GM12878 (cell line): ENCODE measurements at regions not wholly inside any gene's neighbourhood (a gene's known extent, or its start where the extent isn't known, plus 50 kb on each side); places are given as distances from the start of the nearest gene placed in this dataset.

ENCODE experiments used
- ATAC-seq: fragments of 200-7000 bp; cut with Tn5 transposase; 3 replicates; pipeline ENCODE4 v1.9.1; 2020; ENCODE audit warnings: mild to moderate bottlenecking, moderate library complexity
- BruUV-seq: library from RNA; stranded (reverse); fragments of 400-500 nt; replicated peaks from 2 replicates; lab custom pipeline; 2021; lab: Mats Ljungman, UMichigan
- CTCF ChIA-PET: fragments of 300-600 bp; sonication (Branson Sonifier 250); formaldehyde crosslinking; extraction: SDS; loops from one replicate; lab custom pipeline; 2021; ENCODE audit warnings: inconsistent platforms; lab: Yijun Ruan, JAX
- POLR2A ChIA-PET: fragments of 350-600 bp; formaldehyde crosslinking; extraction: SDS; loops from one replicate; lab custom pipeline; 2021; ENCODE audit warnings: inconsistent platforms; lab: Charles Lee
- RAD21 ChIA-PET: fragments of 300-600 bp; sonication (Branson Sonifier 250); formaldehyde crosslinking; loops from one replicate; lab custom pipeline; 2023; ENCODE audit warnings: antibody characterized with exemption; ENCODE audit not compliant: unreplicated experiment; lab: Charles Lee
- SMC1A ChIA-PET: fragments of 300-600 bp; sonication (Branson Sonifier 250); formaldehyde crosslinking; loops from one replicate; lab custom pipeline; 2023; ENCODE audit not compliant: unreplicated experiment, uncharacterized antibody; lab: Charles Lee
- DNase-seq: peaks from one replicate; pipeline ENCODE4 v3.0.0-alpha.2; 2011; ENCODE audit warnings: low read depth, low spot score
- FAIRE-seq: peaks from 3 replicates; lab custom pipeline; 2011; peaks lifted over from hg19 to GRCh38; lab: Jason Lieb, UNC
- H2AFZ ChIP-seq: 2 replicates; pipeline ENCODE4 v1.6.0; 2011; ENCODE audit warnings: low read depth, low read length, control low read depth; ENCODE audit not compliant: control insufficient read depth
- H3K27ac ChIP-seq: 2 replicates; pipeline ENCODE4 v1.5.1; 2011; ENCODE audit warnings: control low read depth; ENCODE audit not compliant: control insufficient read depth, insufficient read depth
- H3K27me3 ChIP-seq, 2 experiments: replicated peaks in 1 of 2; 2 replicates each; pipeline versions ENCODE4 v1.6.0 to v1.6.1; 2011; ENCODE audit warnings: low read length in 1 of 2; ENCODE audit not compliant: control insufficient read depth in 2 of 2, insufficient read depth in 2 of 2
- H3K36me3 ChIP-seq, 2 experiments: 2 replicates each; pipeline ENCODE4 v1.5.1; 2011; ENCODE audit warnings: low read length in 1 of 2; ENCODE audit not compliant: control insufficient read depth in 2 of 2, insufficient read depth in 2 of 2
- H3K4me1 ChIP-seq: 2 replicates; pipeline ENCODE4 v1.6.1; 2011; ENCODE audit warnings: mild to moderate bottlenecking, low read length, moderate library complexity, mixed read lengths; ENCODE audit not compliant: control insufficient read depth, insufficient read depth
- H3K4me2 ChIP-seq: 2 replicates; pipeline ENCODE4 v1.6.0; 2011; ENCODE audit warnings: control low read depth; ENCODE audit not compliant: control insufficient read depth, insufficient read depth
- H3K4me3 ChIP-seq: fragments of 200-600 bp; sonication (generic); 2 replicates; pipeline ENCODE4 v1.5.1; 2016
- H3K79me2 ChIP-seq: 2 replicates; pipeline ENCODE4 v1.6.0; 2011; ENCODE audit warnings: low read length; ENCODE audit not compliant: control insufficient read depth, insufficient read depth
- H3K9ac ChIP-seq: 2 replicates; pipeline ENCODE4 v1.8.0; 2011; ENCODE audit warnings: low read length, control low read depth, mixed read lengths; ENCODE audit not compliant: control insufficient read depth, insufficient read depth
- H3K9me3 ChIP-seq: replicated peaks from 3 replicates; pipeline ENCODE4 v1.5.1; 2011; ENCODE audit warnings: mild to moderate bottlenecking, low read length; ENCODE audit not compliant: control insufficient read depth, insufficient read depth
- H4K20me1 ChIP-seq: 2 replicates; pipeline ENCODE4 v1.6.0; 2011; ENCODE audit not compliant: control insufficient read depth, insufficient read depth
- BHLHE40 ChIP-seq, 2 experiments: fragments of 450-650 bp in 1 of 2; IDR thresholded peaks; 2 replicates each; pipeline ENCODE4 v1.6.1; 2011 to 2017; ENCODE audit warnings: low read depth in 2 of 2, borderline replicate concordance in 1 of 2, improper control_type of control experiment in 1 of 2, low read length in 1 of 2, mild to moderate bottlenecking in 1 of 2
- CREM ChIP-seq: IDR thresholded peaks from 2 replicates; pipeline ENCODE4 v1.6.1; 2014; ENCODE audit warnings: antibody characterized with exemption, low read depth
- GABPA ChIP-seq: IDR thresholded peaks from 2 replicates; pipeline ENCODE4 v1.6.1; 2014; ENCODE audit warnings: antibody characterized with exemption, low read depth, mild to moderate bottlenecking, inconsistent platforms
- JUNB ChIP-seq: IDR thresholded peaks from 2 replicates; pipeline ENCODE4 v1.6.1; 2016; ENCODE audit warnings: antibody characterized with exemption, mild to moderate bottlenecking
- NRF1 ChIP-seq: conservative IDR thresholded peaks from 2 replicates; pipeline ENCODE4 v1.6.1; 2011; ENCODE audit warnings: mild to moderate bottlenecking, low read depth, low read length, improper control_type of control experiment
- RFX5 ChIP-seq: IDR thresholded peaks from 2 replicates; pipeline ENCODE4 v1.6.1; 2011; ENCODE audit warnings: low read depth, low read length, improper control_type of control experiment
- SIX5 ChIP-seq: IDR thresholded peaks from 2 replicates; pipeline ENCODE4 v1.6.1; 2011; ENCODE audit warnings: mild to moderate bottlenecking, low read depth, low read length, moderate library complexity; ENCODE audit not compliant: severe bottlenecking
- SPI1 ChIP-seq: IDR thresholded peaks from 2 replicates; pipeline ENCODE4 v1.6.1; 2011; ENCODE audit warnings: low read depth, mild to moderate bottlenecking, low read length, moderate library complexity, borderline replicate concordance; ENCODE audit not compliant: insufficient read depth
- SREBF1 ChIP-seq: IDR thresholded peaks from 2 replicates; pipeline ENCODE4 v1.6.1; 2012; ENCODE audit warnings: mild to moderate bottlenecking, low read length
- STAT3 ChIP-seq: IDR thresholded peaks from 2 replicates; pipeline ENCODE4 v1.6.1; 2011; ENCODE audit warnings: low read depth, low read length, improper control_type of control experiment
- USF2 ChIP-seq: IDR thresholded peaks from 2 replicates; pipeline ENCODE4 v1.6.1; 2011; ENCODE audit warnings: low read depth, low read length, improper control_type of control experiment, borderline replicate concordance
- ZSCAN29 ChIP-seq: fragments of 450-650 bp; IDR thresholded peaks from 2 replicates; pipeline ENCODE4 v1.6.1; 2017; ENCODE audit warnings: mild to moderate bottlenecking, moderate library complexity
- WGBS: methylation state at CpG from one replicate; pipeline ENCODE4 v1.1.6; 2016; ENCODE audit warnings: low lambda C conversion rate; ENCODE audit not compliant: insufficient replicate concordance, insufficient coverage; ENCODE audit errors: missing lambda C conversion rate; 5-methylcytosine and 5-hydroxymethylcytosine counted together
- in situ Hi-C: fragments of 300-500 bp; cut with MboI; formaldehyde crosslinking; loops from 9 replicates; pipeline ENCODE4 v1.14.3; 2018; ENCODE audit warnings: mixed read lengths
- intact Hi-C: fragments of 100-400 bp; cut with micrococcal nuclease; formaldehyde crosslinking; loops from one replicate; pipeline ENCODE4 v1.14.2; 2022; ENCODE audit not compliant: unreplicated experiment
- TF ChIP-seq, protein P1 (sequence below): fragments of 450-650 bp; IDR thresholded peaks from 2 replicates; pipeline ENCODE4 v1.6.1; 2017; ENCODE audit warnings: borderline replicate concordance
- TF ChIP-seq, protein P2 (sequence below): fragments of 450-650 bp; IDR thresholded peaks from 2 replicates; pipeline ENCODE4 v1.6.1; 2018; ENCODE audit warnings: mild to moderate bottlenecking, low read depth, moderate library complexity; ENCODE audit not compliant: partially characterized antibody
- TF ChIP-seq, protein P3 (sequence below): IDR thresholded peaks from 2 replicates; pipeline ENCODE4 v1.6.1; 2012; ENCODE audit warnings: low read depth, low read length, improper control_type of control experiment
- TF ChIP-seq, protein P4 (sequence below): fragments of 450-650 bp; IDR thresholded peaks from 2 replicates; pipeline ENCODE4 v1.6.1; 2018; ENCODE audit warnings: borderline replicate concordance, mild to moderate bottlenecking; ENCODE audit not compliant: partially characterized antibody

GRCh38 chr5:111892949-111893348 lies 136.0 kb upstream of the NREP start (continued):
- TF ChIP-seq USF2 (no peak), RFX5 (no peak), CREM (no peak), JUNB (no peak)
- TF ChIP-seq, protein P1, sequence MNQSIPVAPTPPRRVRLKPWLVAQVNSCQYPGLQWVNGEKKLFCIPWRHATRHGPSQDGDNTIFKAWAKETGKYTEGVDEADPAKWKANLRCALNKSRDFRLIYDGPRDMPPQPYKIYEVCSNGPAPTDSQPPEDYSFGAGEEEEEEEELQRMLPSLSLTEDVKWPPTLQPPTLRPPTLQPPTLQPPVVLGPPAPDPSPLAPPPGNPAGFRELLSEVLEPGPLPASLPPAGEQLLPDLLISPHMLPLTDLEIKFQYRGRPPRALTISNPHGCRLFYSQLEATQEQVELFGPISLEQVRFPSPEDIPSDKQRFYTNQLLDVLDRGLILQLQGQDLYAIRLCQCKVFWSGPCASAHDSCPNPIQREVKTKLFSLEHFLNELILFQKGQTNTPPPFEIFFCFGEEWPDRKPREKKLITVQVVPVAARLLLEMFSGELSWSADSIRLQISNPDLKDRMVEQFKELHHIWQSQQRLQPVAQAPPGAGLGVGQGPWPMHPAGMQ: no peak

GRCh38 chr5:111887706-111888105 lies 130.7 kb upstream of the NREP start:
- Histone ChIP-seq H3K4me3 (no peak overlapping the region), H2AFZ (no peak overlapping the region), H3K79me2 (no peaks in the 10 kb centered on the region), H3K36me3 (no peaks in the 10 kb centered on the region), H3K9me3 (peaks cover 5% of the 10 kb centered on the region; the same call in 2 of the 3 replicates), H3K27ac (no peak overlapping the region), H4K20me1 (no peaks in the 10 kb centered on the region), H3K27me3 (no peaks in the 10 kb centered on the region), H3K4me1 (no peaks in the 10 kb centered on the region), H3K4me2 (no peak overlapping the region), H3K9ac (no peak overlapping the region)
- 12% methylated on average over 2 of the region's 2 CpGs for WGBS
- in situ Hi-C loops (no loop called here), intact Hi-C loops (no loop called here)
- ATAC-seq: no peak
- ChIA-PET RAD21 (no interaction called here), POLR2A (no interaction called here), CTCF (no interaction called here), SMC1A (no interaction called here)
- BruUV-seq: no TSS peak
- no peak for DNase-seq
- FAIRE-seq: no peak
- TF ChIP-seq, protein P2, sequence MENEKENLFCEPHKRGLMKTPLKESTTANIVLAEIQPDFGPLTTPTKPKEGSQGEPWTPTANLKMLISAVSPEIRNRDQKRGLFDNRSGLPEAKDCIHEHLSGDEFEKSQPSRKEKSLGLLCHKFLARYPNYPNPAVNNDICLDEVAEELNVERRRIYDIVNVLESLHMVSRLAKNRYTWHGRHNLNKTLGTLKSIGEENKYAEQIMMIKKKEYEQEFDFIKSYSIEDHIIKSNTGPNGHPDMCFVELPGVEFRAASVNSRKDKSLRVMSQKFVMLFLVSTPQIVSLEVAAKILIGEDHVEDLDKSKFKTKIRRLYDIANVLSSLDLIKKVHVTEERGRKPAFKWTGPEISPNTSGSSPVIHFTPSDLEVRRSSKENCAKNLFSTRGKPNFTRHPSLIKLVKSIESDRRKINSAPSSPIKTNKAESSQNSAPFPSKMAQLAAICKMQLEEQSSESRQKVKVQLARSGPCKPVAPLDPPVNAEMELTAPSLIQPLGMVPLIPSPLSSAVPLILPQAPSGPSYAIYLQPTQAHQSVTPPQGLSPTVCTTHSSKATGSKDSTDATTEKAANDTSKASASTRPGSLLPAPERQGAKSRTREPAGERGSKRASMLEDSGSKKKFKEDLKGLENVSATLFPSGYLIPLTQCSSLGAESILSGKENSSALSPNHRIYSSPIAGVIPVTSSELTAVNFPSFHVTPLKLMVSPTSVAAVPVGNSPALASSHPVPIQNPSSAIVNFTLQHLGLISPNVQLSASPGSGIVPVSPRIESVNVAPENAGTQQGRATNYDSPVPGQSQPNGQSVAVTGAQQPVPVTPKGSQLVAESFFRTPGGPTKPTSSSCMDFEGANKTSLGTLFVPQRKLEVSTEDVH: no peak
- TF ChIP-seq, protein P3, sequence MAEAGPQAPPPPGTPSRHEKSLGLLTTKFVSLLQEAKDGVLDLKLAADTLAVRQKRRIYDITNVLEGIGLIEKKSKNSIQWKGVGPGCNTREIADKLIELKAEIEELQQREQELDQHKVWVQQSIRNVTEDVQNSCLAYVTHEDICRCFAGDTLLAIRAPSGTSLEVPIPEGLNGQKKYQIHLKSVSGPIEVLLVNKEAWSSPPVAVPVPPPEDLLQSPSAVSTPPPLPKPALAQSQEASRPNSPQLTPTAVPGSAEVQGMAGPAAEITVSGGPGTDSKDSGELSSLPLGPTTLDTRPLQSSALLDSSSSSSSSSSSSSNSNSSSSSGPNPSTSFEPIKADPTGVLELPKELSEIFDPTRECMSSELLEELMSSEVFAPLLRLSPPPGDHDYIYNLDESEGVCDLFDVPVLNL: no peak
- TF ChIP-seq, protein P4, sequence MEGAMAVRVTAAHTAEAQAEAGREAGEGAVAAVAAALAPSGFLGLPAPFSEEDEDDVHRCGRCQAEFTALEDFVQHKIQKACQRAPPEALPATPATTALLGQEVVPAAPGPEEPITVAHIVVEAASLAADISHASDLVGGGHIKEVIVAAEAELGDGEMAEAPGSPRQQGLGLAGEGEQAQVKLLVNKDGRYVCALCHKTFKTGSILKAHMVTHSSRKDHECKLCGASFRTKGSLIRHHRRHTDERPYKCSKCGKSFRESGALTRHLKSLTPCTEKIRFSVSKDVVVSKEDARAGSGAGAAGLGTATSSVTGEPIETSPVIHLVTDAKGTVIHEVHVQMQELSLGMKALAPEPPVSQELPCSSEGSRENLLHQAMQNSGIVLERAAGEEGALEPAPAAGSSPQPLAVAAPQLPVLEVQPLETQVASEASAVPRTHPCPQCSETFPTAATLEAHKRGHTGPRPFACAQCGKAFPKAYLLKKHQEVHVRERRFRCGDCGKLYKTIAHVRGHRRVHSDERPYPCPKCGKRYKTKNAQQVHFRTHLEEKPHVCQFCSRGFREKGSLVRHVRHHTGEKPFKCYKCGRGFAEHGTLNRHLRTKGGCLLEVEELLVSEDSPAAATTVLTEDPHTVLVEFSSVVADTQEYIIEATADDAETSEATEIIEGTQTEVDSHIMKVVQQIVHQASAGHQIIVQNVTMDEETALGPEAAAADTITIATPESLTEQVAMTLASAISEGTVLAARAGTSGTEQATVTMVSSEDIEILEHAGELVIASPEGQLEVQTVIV: no peak
- TF ChIP-seq ZSCAN29 (no peak), SREBF1 (no peak), SPI1 (no peak), SIX5 (no peak), NRF1 (no peak), BHLHE40 (IDR thresholded peaks at IDR 0.05; ENCODE audit: borderline replicate concordance in 1 of 2, low read depth in 2 of 2, low read length in 1 of 2) (no peak), STAT3 (no peak), GABPA (no peak)
